ENCODE measurements at regions not wholly inside any gene's neighbourhood (a gene's known extent, or its start where the extent isn't known, plus 50 kb on each side); places are given as distances from the start of the nearest gene placed in this dataset.

- no peaks in the 10 kb centered on the region for H3K27me3 ChIP-seq (replicated peaks; ENCODE audit: insufficient read depth, low read length)
- H3K4me2 ChIP-seq (ENCODE audit: low read depth, low read length) = no peak overlapping the region
- no peaks in the 10 kb centered on the region for H3K36me3 ChIP-seq (replicated peaks; ENCODE audit: insufficient read depth, low read length)
- no peak overlapping the region for H3K9ac ChIP-seq (ENCODE audit: low read length)
- H4K20me1 ChIP-seq (ENCODE audit: insufficient read depth, low read length) = no peaks in the 10 kb centered on the region
- TF ChIP-seq EZH2 (optimal IDR thresholded peaks at IDR 0.05; ENCODE audit: low read depth, low read length) (no peak), EZH2phosphoT487 (IDR thresholded peaks at IDR 0.05; ENCODE audit: low read length) (no peak), CTCF (IDR thresholded peaks at IDR 0.05; ENCODE audit: low read length) (no peak)
- no peak for DNase-seq
- H3K79me2 ChIP-seq (ENCODE audit: low read length) = no peaks in the 10 kb centered on the region
- no peaks in the 10 kb centered on the region for H3K9me2 ChIP-seq (replicated peaks; ENCODE audit: insufficient read depth, low read length)
- H3K9me3 ChIP-seq (replicated peaks; ENCODE audit: insufficient read depth, low read length) = no peaks in the 10 kb centered on the region
- H3K4me3 ChIP-seq (ENCODE audit: low read length) = no peak overlapping the region
- no peaks in the 10 kb centered on the region for H3F3A ChIP-seq (ENCODE audit: insufficient read depth, low read length)
- no peaks in the 10 kb centered on the region for H3K4me1 ChIP-seq (ENCODE audit: low read length)
- no peak overlapping the region for H2AFZ ChIP-seq (ENCODE audit: low read length)
- H3K27ac ChIP-seq (ENCODE audit: low read length) = no peak overlapping the region
Observed at GRCh38 chr6:163877877-163878639, 463.5 kb downstream of the QKI start.

- Histone ChIP-seq H3K4me2 (ENCODE audit: low read depth, low read length) (no peak overlapping the region), H3F3A (ENCODE audit: insufficient read depth, low read length) (no peaks in the 10 kb centered on the region), H3K36me3 (replicated peaks; ENCODE audit: insufficient read depth, low read length) (no peaks in the 10 kb centered on the region), H4K20me1 (ENCODE audit: insufficient read depth, low read length) (no peaks in the 10 kb centered on the region), H3K79me2 (ENCODE audit: low read length) (no peaks in the 10 kb centered on the region), H3K4me1 (ENCODE audit: low read length) (no peaks in the 10 kb centered on the region), H3K9me2 (replicated peaks; ENCODE audit: insufficient read depth, low read length) (no peaks in the 10 kb centered on the region), H3K9me3 (replicated peaks; ENCODE audit: insufficient read depth, low read length) (no peaks in the 10 kb centered on the region), H3K27me3 (replicated peaks; ENCODE audit: insufficient read depth, low read length) (no peaks in the 10 kb centered on the region), H3K4me3 (ENCODE audit: low read length) (no peak overlapping the region), H2AFZ (ENCODE audit: low read length) (no peak overlapping the region), H3K9ac (ENCODE audit: low read length) (no peak overlapping the region), H3K27ac (ENCODE audit: low read length) (no peak overlapping the region)
- no peak for TF ChIP-seq EZH2 (optimal IDR thresholded peaks at IDR 0.05; ENCODE audit: low read depth, low read length)
- no peak for TF ChIP-seq CTCF (IDR thresholded peaks at IDR 0.05; ENCODE audit: low read length)
- no peak for TF ChIP-seq EZH2phosphoT487 (IDR thresholded peaks at IDR 0.05; ENCODE audit: low read length)
- DNase-seq = no peak
Observed at GRCh38 chr6:163876391-163876790, 461.9 kb downstream of the QKI start.

- Histone ChIP-seq H3K4me2 (ENCODE audit: low read depth, low read length) (no peak overlapping the region), H3K9ac (ENCODE audit: low read length) (no peak overlapping the region), H3K4me3 (ENCODE audit: low read length) (no peak overlapping the region), H3K36me3 (replicated peaks; ENCODE audit: insufficient read depth, low read length) (no peaks in the 10 kb centered on the region), H3K79me2 (ENCODE audit: low read length) (no peaks in the 10 kb centered on the region), H3K27ac (ENCODE audit: low read length) (no peak overlapping the region), H3K9me2 (replicated peaks; ENCODE audit: insufficient read depth, low read length) (no peaks in the 10 kb centered on the region), H2AFZ (ENCODE audit: low read length) (no peak overlapping the region), H3F3A (ENCODE audit: insufficient read depth, low read length) (no peaks in the 10 kb centered on the region), H3K27me3 (replicated peaks; ENCODE audit: insufficient read depth, low read length) (no peaks in the 10 kb centered on the region), H4K20me1 (ENCODE audit: insufficient read depth, low read length) (no peaks in the 10 kb centered on the region), H3K4me1 (ENCODE audit: low read length) (no peaks in the 10 kb centered on the region), H3K9me3 (replicated peaks; ENCODE audit: insufficient read depth, low read length) (no peaks in the 10 kb centered on the region)
- DNase-seq = no peak
- no peak for TF ChIP-seq EZH2phosphoT487 (IDR thresholded peaks at IDR 0.05; ENCODE audit: low read length)
- TF ChIP-seq EZH2 (optimal IDR thresholded peaks at IDR 0.05; ENCODE audit: low read depth, low read length) = no peak
- no peak for TF ChIP-seq CTCF (IDR thresholded peaks at IDR 0.05; ENCODE audit: low read length)
Observed at GRCh38 chr6:163874784-163875183, 460.3 kb downstream of the QKI start.

Data from MM.1S (cell line).